ENCODE measurements at regions not wholly inside any gene's neighbourhood (a gene's known extent, or its start where the extent isn't known, plus 50 kb on each side); places are given as distances from the start of the nearest gene placed in this dataset.

DNA sequence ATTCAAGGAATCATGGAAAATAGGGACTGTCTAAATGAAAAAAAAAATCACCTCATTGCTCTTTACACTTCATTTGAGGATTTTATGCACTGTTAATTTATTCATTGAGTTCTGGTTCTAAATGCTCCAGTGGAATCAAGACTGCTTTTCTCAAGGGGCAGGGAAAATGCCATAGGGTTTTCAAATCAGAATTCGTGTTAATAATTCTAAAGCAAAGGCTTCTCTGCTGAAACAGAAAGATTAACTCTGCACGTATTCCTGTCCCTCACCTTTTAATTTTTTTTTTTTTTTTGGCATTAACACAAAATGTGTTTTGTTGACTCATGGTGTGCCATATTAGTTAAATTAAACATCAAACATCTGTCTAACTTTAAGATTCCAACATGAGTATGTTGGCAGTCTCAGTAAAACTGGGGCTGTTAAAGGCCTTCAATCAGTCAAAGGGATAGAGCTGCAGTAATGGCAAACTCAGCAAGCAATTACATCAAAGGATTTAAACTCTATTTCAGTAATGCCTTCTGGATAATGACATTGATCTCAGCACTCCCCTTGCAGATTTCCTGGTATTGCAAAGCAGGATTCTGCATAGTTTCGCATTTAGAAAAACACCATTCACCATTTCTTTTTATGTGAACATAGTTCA, 878.1 kb downstream of the RAPGEF2 start:
- TF ChIP-seq ZFP1 (CRISPR knock-in tag; IDR thresholded peaks at IDR 0.05) (no peak), EZH2 (conservative IDR thresholded peaks at IDR 0.05; ENCODE audit: low read depth, low read length) (no peak), ZNF383 (CRISPR knock-in tag; IDR thresholded peaks at IDR 0.05; ENCODE audit: borderline replicate concordance) (no peak), ELK4 (CRISPR knock-in tag; IDR thresholded peaks at IDR 0.05; ENCODE audit: borderline replicate concordance) (no peak)
- TF ChIP-seq, protein P1, sequence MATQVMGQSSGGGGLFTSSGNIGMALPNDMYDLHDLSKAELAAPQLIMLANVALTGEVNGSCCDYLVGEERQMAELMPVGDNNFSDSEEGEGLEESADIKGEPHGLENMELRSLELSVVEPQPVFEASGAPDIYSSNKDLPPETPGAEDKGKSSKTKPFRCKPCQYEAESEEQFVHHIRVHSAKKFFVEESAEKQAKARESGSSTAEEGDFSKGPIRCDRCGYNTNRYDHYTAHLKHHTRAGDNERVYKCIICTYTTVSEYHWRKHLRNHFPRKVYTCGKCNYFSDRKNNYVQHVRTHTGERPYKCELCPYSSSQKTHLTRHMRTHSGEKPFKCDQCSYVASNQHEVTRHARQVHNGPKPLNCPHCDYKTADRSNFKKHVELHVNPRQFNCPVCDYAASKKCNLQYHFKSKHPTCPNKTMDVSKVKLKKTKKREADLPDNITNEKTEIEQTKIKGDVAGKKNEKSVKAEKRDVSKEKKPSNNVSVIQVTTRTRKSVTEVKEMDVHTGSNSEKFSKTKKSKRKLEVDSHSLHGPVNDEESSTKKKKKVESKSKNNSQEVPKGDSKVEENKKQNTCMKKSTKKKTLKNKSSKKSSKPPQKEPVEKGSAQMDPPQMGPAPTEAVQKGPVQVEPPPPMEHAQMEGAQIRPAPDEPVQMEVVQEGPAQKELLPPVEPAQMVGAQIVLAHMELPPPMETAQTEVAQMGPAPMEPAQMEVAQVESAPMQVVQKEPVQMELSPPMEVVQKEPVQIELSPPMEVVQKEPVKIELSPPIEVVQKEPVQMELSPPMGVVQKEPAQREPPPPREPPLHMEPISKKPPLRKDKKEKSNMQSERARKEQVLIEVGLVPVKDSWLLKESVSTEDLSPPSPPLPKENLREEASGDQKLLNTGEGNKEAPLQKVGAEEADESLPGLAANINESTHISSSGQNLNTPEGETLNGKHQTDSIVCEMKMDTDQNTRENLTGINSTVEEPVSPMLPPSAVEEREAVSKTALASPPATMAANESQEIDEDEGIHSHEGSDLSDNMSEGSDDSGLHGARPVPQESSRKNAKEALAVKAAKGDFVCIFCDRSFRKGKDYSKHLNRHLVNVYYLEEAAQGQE (IDR thresholded peaks at IDR 0.05; ENCODE audit: borderline replicate concordance in 1 of 2, low read depth in 1 of 2, low read length in 2 of 2) = no peak
